HepG2 (cell line): ENCODE measurements at regions not wholly inside any gene's neighbourhood (a gene's known extent, or its start where the extent isn't known, plus 50 kb on each side); places are given as distances from the start of the nearest gene placed in this dataset.

ENCODE experiments used
- ATAC-seq: fragments of 200-7000 bp; cut with Tn5 transposase; 3 replicates; pipeline ENCODE4 v1.9.1; 2020; ENCODE audit warnings: mild to moderate bottlenecking, moderate library complexity
- BruUV-seq: library from RNA; stranded (reverse); fragments of 400-500 nt; replicated peaks from 2 replicates; lab custom pipeline; 2021; lab: Mats Ljungman, UMichigan
- CTCF ChIA-PET: fragments of 300-600 bp; formaldehyde crosslinking; extraction: SDS; loops from one replicate; lab custom pipeline; 2021; ENCODE audit warnings: low total read pairs, inconsistent platforms, low intra/inter-chr PET ratio; lab: Yijun Ruan, JAX
- POLR2A ChIA-PET: fragments of 350-600 bp; sonication (Branson Sonifier 250); formaldehyde crosslinking; loops from one replicate; lab custom pipeline; 2020; ENCODE audit warnings: antibody characterized with exemption, inconsistent platforms; lab: Yijun Ruan, JAX
- DNase-seq: peaks from one replicate; pipeline ENCODE4 v3.0.0-alpha.2; 2015; ENCODE audit warnings: low spot score
- FAIRE-seq: peaks from 3 replicates; lab custom pipeline; 2011; peaks lifted over from hg19 to GRCh38; lab: Jason Lieb, UNC
- H2AFZ ChIP-seq: one replicate; pipeline ENCODE4 v1.6.1; 2011; ENCODE audit warnings: low read length, inconsistent platforms
- H3K27ac ChIP-seq: fragments of 300-600 bp; 3 replicates; pipeline ENCODE4 v1.8.0; 2011; ENCODE audit warnings: mixed run types, mild to moderate bottlenecking, mixed read lengths, low read length, inconsistent platforms; ENCODE audit not compliant: insufficient read depth; ENCODE audit errors: extremely low read length
- H3K27me3 ChIP-seq, 2 experiments: fragments of 200-600 bp in 1 of 2; 2 replicates in 1 of 2; 3 replicates in 1 of 2; pipeline versions ENCODE4 v1.6.0 to v1.8.0; 2011; ENCODE audit warnings: low read length in 2 of 2, mild to moderate bottlenecking in 2 of 2, moderate library complexity in 2 of 2, inconsistent platforms in 1 of 2; ENCODE audit not compliant: insufficient read depth in 2 of 2, control insufficient read depth in 1 of 2
- H3K36me3 ChIP-seq, 2 experiments: fragments of 200-600 bp in 1 of 2; replicated peaks in 1 of 2; 2 replicates in 1 of 2; 3 replicates in 1 of 2; pipeline versions ENCODE4 v1.5.1 to v1.8.0; 2011; ENCODE audit warnings: low read length in 2 of 2, inconsistent platforms in 1 of 2; ENCODE audit not compliant: insufficient read depth in 2 of 2, control insufficient read depth in 1 of 2
- H3K4me1 ChIP-seq: 2 replicates; pipeline ENCODE4 v1.5.1; 2012; ENCODE audit warnings: low read length, inconsistent platforms; ENCODE audit not compliant: insufficient read depth
- H3K4me2 ChIP-seq: 2 replicates; pipeline ENCODE4 v1.6.0; 2011; ENCODE audit warnings: low read depth, low read length, inconsistent platforms
- H3K4me3 ChIP-seq, 3 experiments: fragments of 200-600 bp in 1 of 3; sonication (generic), shearing (Covaris generic) in 1 of 3; replicated peaks in 1 of 3; 2 replicates each; pipeline ENCODE4 v1.5.1; 2011 to 2016; ENCODE audit warnings: low read length in 3 of 3, inconsistent platforms in 2 of 3, low read depth in 2 of 3, mild to moderate bottlenecking in 2 of 3, control low read depth in 1 of 3, mixed read lengths in 1 of 3; ENCODE audit not compliant: insufficient read depth in 1 of 3
- H3K79me2 ChIP-seq: one replicate; pipeline ENCODE4 v1.6.1; 2011; ENCODE audit warnings: low read length, inconsistent platforms; ENCODE audit not compliant: insufficient read depth
- H3K9ac ChIP-seq: 2 replicates; pipeline ENCODE4 v1.6.0; 2011; ENCODE audit warnings: mild to moderate bottlenecking, low read depth, low read length, inconsistent platforms; ENCODE audit not compliant: insufficient read depth
- H3K9me3 ChIP-seq: 2 replicates; pipeline ENCODE4 v1.5.1; 2012; ENCODE audit warnings: mild to moderate bottlenecking, low read length
- H4K20me1 ChIP-seq: 2 replicates; pipeline ENCODE4 v1.6.0; 2011; ENCODE audit warnings: inconsistent platforms, mild to moderate bottlenecking, low read length, moderate library complexity; ENCODE audit not compliant: insufficient read depth
- ATF1 ChIP-seq: IDR thresholded peaks from 2 replicates; pipeline ENCODE4 v1.6.1; 2016; ENCODE audit warnings: mild to moderate bottlenecking, control low read depth
- HIC2 ChIP-seq: sonication (generic); formaldehyde crosslinking; IDR thresholded peaks from 2 replicates; pipeline ENCODE4 v1.9.0; 2022; ENCODE audit warnings: low read depth, missing genetic modification reagents
- SIN3A ChIP-seq: IDR thresholded peaks from 2 replicates; pipeline ENCODE4 v1.6.1; 2011; ENCODE audit warnings: low read depth, mild to moderate bottlenecking, control low read depth, low read length, borderline replicate concordance
- TBX3 ChIP-seq: fragments of 450-650 bp; IDR thresholded peaks from 2 replicates; pipeline ENCODE4 v1.6.1; 2017; ENCODE audit warnings: antibody characterized with exemption, mild to moderate bottlenecking, inconsistent platforms, borderline replicate concordance
- USF2 ChIP-seq, 2 experiments: sonication (generic) in 1 of 2; formaldehyde crosslinking in 1 of 2; IDR thresholded peaks; 2 replicates each; pipeline versions ENCODE4 v1.5.1 to v1.6.1; 2011 to 2020; ENCODE audit warnings: borderline replicate concordance in 1 of 2, low read depth in 1 of 2, low read length in 1 of 2, mild to moderate bottlenecking in 1 of 2, missing genetic modification reagents in 1 of 2, moderate library complexity in 1 of 2
- ZNF460 ChIP-seq: sonication (generic); formaldehyde crosslinking; IDR thresholded peaks from 2 replicates; pipeline ENCODE4 v1.5.1; 2020; ENCODE audit warnings: missing genetic modification reagents, mild to moderate bottlenecking, borderline replicate concordance
- WGBS: methylation state at CpG from one replicate; pipeline ENCODE4 v1.1.6; 2017; ENCODE audit warnings: low lambda C conversion rate; 5-methylcytosine and 5-hydroxymethylcytosine counted together
- in situ Hi-C: cut with HindIII; loops from 2 replicates; pipeline ENCODE4 v1.10.0; 2017; ENCODE audit warnings: low pct_unique_long_range_greater_than_20kb; ENCODE audit not compliant: extremely low pct_ligation_motif_present
- intact Hi-C: fragments of 100-400 bp; cut with micrococcal nuclease; formaldehyde crosslinking; loops from one replicate; pipeline ENCODE4 v1.10.0; 2022; ENCODE audit not compliant: unreplicated experiment
- TF ChIP-seq, protein P1 (sequence below): IDR thresholded peaks from 2 replicates; pipeline ENCODE4 v1.6.1; 2016; ENCODE audit warnings: missing compliant biosample characterization, missing genetic modification reagents, borderline replicate concordance

DNA sequence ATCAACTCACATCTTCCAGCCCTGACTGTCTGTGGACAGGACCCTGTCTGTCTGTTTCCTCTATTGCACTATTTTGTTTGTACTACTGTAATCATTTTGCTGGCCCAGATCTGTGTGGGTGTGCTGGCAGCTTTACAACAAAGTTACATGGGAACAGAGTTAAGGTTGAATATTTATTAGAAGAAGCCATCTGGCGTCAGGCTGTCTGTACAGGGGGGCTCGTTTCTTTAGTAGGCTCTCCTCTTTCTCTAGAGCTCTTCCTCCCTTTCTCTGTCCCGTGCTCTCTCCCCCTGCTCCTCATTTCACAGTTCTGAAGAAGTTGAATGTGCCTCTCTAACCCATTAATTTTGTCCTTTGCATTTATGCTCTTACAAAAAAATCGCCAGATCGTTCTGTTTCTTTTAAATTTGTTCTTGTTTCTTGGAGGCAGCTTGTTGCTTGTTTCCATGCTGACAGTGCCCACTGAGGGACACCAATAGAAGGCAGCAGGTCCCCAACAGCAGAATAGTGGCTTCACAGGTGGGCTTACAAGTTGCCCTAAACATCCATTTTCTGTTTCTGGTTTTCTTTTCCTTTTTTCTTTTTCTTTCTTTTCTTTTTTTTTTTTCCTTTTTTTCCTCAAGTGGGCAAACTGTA, 315.2 kb upstream of the ZEB2 start (continued):
- TF ChIP-seq SIN3A (no peak), HIC2 (no peak), ZNF460 (CRISPR knock-in tag) (no peak), TBX3 (no peak), ATF1 (CRISPR knock-in tag) (no peak)
- TF ChIP-seq, protein P1, sequence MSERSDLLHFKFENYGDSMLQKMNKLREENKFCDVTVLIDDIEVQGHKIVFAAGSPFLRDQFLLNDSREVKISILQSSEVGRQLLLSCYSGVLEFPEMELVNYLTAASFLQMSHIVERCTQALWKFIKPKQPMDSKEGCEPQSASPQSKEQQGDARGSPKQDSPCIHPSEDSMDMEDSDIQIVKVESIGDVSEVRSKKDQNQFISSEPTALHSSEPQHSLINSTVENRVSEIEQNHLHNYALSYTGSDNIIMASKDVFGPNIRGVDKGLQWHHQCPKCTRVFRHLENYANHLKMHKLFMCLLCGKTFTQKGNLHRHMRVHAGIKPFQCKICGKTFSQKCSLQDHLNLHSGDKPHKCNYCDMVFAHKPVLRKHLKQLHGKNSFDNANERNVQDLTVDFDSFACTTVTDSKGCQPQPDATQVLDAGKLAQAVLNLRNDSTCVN: no peak

GRCh38 chr2:144834363-144834762, 314.4 kb upstream of the ZEB2 start:
- H3K27ac ChIP-seq: no peak overlapping the region
- H2AFZ ChIP-seq: no peak overlapping the region
- in situ Hi-C loops: no loop called here
- intact Hi-C loops: no loop called here
- no peak for DNase-seq
- H3K4me1 ChIP-seq: no peaks in the 10 kb centered on the region
- POLR2A ChIA-PET: no interaction called here
- no peaks in the 10 kb centered on the region for H3K36me3 ChIP-seq
- H3K4me2 ChIP-seq: no peak overlapping the region
- H3K9ac ChIP-seq: no peak overlapping the region
- H3K4me3 ChIP-seq: no peak overlapping the region
- no peaks in the 10 kb centered on the region for H3K9me3 ChIP-seq
- BruUV-seq: no TSS peak
- CTCF ChIA-PET: no interaction called here
- H3K79me2 ChIP-seq: no peaks in the 10 kb centered on the region
- no peaks in the 10 kb centered on the region for H3K27me3 ChIP-seq
- FAIRE-seq: no peak
- 19% methylated on average over 4 of the region's 4 CpGs for WGBS
- TF ChIP-seq USF2 (IDR thresholded peaks at IDR 0.05; ENCODE audit: low read depth, low read length) (no peak), USF2 (CRISPR knock-in tag; IDR thresholded peaks at IDR 0.05; ENCODE audit: borderline replicate concordance) (no peak)
- H4K20me1 ChIP-seq: no peaks in the 10 kb centered on the region
- no peak for ATAC-seq
